Liver (tissue), 3 donors: ENCODE measurements at regions not wholly inside any gene's neighbourhood (a gene's known extent, or its start where the extent isn't known, plus 50 kb on each side); places are given as distances from the start of the nearest gene placed in this dataset.

Experiments used
- CTCF ChIP-seq: fragments of 150-350 bp; IDR thresholded peaks from 2 replicates; pipeline ENCODE4 v1.5.1; 2017; ENCODE audit warnings: improper control_type of control experiment, low read depth, low read length; ENCODE audit not compliant: missing input control
- NR2F2 ChIP-seq: IDR thresholded peaks from 2 replicates; pipeline ENCODE4 v1.6.1; 2016; ENCODE audit warnings: antibody characterized with exemption
- TAF1 ChIP-seq: conservative IDR thresholded peaks from 2 replicates; pipeline ENCODE4 v1.6.1; 2016; ENCODE audit warnings: antibody characterized with exemption, mild to moderate bottlenecking
- YY1 ChIP-seq: IDR thresholded peaks from 2 replicates; pipeline ENCODE4 v1.6.1; 2016; ENCODE audit warnings: antibody characterized with exemption, mild to moderate bottlenecking
- ZBTB33 ChIP-seq: IDR thresholded peaks from 2 replicates; pipeline ENCODE4 v1.6.1; 2016; ENCODE audit warnings: antibody characterized with exemption
- donor health status: healthy.
- donor health status: healthy.

GRCh38 chr1:207205614-207206061, 101.6 kb downstream of the C4BPA start:
- TF ChIP-seq CTCF (no peak), TAF1 (no peak), NR2F2 (no peak), YY1 (no peak), ZBTB33 (no peak)
